SKM-1 treated with dmso at 0.1 percent for 144 hours (cell line): ENCODE measurements at regions not wholly inside any gene's neighbourhood (a gene's known extent, or its start where the extent isn't known, plus 50 kb on each side); places are given as distances from the start of the nearest gene placed in this dataset.
"Not testable (repeated sequence)": the region's sequence is repeated elsewhere in the genome, so short reads cannot be mapped to it uniquely, and the experiment has no call there.

Experiments used
- DNase-seq: peaks from one replicate; lab custom pipeline; 2025; ENCODE audit not compliant: unreplicated experiment; lab: John Stamatoyannopoulos, UW

DNA sequence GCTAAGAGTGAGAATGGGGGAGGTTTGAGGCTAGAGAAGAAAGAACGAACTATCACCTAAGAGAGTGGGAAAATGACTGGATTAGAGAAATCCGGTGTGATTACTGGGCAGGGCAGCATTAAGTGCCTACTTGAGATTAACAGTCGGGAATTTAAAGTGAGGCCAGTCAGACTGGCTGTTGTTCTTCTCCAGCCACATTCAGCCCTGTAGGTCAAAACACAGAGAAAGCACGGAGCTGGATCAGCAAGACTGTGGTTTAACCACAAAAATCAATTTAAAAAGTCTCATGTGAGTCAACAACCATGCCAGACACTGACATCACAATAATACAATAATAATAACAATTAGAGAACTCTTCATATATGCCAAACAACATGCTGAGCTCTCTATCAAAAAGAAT is 301.9 kb upstream of the SGK1 start:
- no peak for DNase-seq

DNA sequence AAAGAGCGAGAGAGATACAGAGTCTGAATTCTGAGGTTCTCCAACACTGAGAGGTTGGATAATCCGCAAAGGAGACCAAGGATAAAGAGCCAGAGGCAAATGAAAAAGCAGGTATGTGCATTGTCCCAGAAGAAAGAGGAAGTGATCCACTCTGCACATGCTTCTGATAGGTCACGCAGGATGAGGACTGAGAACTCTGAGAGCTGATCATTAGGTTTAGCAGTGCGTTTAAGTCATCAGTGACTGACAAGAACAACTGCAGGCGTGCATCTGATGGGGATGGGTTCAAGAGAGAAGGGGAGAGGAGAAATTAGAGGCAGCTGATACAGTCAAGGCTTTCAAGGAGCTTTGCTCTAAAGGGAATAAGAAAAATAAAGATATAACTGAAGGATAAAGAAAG is 301.2 kb upstream of the SGK1 start:
- DNase-seq: no peak

DNA sequence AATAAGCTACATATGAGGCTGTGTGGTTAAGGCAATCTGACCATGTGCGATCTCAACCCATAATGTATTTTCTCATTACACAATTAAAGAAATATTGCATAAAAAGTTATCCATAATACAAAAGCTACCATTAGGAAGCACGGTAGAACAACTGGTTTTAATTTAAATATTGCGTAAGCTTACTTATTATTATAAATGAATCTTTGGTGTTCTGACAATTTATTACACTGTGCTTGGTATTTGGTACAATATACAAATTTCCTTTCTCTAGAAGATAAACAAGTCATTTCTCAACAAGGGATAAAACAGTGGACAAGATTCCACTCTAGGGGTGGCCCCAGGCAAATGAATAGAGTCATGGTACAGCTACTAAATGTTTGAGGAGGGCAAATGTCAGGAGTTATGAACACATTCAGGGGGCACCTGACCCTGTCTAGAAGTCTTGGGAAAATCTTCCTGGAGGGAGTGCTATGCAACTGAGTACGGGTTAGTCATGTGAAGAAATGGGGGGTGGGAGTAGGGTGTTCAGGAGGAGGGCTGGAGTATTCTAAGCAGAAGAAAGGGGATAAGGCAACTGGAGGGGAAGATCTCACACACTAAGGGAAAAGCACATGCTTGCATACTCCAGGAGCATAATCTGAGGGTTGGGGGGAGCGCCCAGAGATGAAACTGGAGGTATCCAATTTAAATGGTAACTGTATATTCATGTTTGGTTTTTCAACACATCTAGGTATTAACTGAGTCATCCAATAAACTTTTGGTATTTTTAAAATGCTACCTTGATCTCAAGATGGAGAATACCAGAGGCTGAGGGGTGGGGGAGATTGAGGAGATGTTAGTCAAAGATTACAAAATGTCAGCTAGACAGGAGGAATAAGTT is 296.9 kb upstream of the SGK1 start:
- no peak for DNase-seq

DNA sequence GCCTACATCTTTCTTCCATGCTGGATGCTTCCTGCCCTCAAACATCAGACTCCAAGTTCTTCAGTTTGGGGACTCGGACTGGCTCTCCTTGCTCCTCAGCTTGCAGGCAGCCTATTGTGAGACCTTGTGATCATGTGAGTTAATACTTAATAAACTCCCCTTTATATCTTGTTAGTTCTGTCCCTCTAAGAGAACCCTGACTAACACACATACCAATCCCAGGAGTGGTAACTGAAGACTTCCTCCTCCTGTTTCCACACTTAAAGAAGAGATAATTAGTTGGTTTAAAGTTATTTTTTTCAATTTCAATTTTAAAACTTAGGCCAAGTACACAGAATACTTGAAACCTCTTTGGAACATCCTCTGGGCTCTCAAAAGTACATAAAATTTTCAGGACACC is 294.2 kb upstream of the SGK1 start:
- not testable (repeated sequence) for DNase-seq

DNA sequence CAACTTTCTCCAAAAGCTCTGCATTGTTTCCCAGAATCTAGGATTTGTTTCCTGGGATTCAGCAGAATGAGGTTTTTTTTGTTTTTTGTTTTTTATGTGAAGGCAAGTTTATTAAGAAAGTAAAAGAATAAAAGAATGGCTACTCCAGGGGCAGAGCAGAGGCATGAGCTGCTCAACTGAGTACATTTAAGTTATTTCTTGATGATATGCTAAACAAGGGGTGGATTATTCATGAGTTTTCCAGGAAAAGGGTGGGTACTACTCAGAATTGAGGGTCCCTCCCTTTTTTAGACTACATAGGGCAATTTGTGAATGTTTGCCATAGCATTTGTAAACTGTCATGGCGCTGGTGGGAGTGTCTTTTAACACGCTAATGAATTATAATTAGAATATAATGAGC is 292.5 kb upstream of the SGK1 start:
- DNase-seq: no peak

DNA sequence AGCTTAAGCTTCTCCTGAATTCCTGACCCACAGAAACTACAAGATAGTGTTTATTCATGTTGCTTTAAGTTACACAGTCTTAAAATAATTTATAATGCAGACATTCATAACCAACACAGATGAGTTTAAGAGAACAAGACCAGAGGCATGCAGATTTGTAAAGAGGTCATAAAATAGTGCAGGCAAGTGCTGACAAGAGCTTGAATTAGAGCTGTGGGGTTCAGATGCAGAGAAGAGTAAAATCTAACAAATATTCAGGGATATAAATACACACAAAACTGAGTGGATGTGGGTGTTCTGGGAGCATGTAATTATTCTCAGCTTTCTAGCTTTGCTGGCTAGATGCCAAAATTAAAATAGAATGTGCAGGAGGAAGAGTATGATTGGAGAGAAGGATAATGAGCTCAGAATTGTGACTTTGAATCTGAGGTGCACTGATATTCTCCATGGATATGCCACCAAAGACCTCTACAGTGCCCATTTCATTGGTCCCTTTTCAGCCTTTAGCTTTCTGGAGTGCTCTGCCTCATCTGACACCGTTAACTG is 291.9 kb upstream of the SGK1 start:
- no peak for DNase-seq

DNA sequence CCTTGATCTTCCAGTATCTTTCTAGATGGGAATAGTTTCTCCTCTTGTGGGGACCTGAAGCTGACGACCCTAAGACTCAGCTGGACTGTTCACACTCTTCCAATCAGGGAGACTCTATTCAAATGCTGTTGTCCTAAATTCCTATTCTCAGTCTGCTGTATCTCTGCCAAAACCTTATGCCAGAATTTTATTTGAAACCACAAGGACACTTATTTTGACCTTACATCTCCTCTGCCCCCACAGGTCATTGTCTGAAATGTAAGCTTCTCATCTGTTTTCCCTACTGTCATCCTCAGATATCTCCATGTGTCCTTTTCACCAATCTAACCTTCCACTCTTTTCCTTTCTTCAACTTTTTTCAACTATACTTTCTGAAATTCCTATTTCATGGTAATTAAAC is 289.5 kb upstream of the SGK1 start:
- no peak for DNase-seq

DNA sequence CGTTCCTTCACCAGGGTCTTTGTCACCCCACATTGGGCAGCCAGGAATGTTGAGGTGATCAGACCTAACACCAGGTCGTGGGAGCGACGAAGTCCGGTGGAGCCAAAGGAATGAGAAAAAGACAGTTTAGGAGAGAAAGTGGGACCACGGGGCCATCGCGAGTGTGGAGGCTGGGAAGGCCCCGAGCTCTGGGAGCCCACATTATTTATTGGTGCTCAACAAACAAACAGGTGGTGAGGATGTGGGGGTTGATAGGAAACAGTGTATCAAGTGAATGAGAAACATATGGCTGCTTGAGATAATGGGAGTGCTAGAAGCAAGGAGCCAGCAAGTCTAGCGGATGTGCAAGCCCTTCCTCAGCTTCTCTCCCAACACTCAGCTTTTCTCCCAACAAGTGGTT is 287.1 kb upstream of the SGK1 start:
- no peak for DNase-seq

DNA sequence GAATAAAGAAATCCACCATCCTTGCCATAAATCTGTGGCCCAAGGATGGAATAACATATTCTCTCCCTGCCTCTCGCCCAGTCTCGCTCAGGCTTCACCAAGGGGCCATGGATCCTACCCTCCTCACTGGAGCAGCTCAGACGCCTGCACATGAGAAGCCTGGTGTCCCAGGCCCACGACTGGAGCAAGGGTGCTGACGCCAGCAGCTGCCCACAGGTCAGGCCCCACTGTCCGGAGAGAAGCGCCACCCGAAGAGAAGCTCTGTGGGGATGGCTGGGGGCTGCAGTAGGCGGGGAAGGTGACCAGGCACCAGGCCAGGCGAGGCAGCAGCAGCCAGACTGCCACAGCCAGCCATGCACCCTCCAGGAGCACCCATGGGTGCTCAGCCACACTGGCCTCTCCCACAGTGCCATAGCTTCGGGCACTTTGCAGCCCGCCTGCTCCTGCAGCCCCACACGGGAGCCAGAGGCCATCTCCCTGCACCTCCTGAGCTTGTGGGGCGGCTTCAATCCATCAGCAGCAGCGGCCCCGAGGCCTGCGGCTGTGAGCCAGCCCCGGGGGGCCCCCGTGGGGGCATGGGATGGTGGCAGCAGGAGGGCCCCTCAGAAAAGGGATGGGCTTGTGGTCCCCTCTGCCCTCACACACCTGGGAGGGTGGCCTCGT is 286.2 kb upstream of the SGK1 start:
- DNase-seq: no peak

DNA sequence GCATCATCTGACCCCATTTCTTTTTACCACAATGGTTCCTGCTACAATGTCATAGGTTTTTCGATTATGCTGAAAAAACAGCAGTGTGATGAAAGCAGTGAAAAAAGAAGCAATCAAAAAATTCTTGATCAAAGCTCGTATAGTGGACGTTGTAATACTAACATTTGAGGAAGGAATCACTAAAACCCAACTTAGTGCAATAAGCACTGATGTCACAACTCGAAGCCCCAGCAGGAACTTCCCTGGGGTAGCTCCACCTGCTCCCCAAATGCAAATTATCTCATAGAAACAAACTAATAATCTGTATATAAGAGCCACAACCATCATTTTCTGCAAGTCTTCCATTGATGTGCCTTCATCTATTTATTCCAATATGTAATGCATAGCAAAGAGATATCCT is 285.6 kb upstream of the SGK1 start:
- DNase-seq: no peak

DNA sequence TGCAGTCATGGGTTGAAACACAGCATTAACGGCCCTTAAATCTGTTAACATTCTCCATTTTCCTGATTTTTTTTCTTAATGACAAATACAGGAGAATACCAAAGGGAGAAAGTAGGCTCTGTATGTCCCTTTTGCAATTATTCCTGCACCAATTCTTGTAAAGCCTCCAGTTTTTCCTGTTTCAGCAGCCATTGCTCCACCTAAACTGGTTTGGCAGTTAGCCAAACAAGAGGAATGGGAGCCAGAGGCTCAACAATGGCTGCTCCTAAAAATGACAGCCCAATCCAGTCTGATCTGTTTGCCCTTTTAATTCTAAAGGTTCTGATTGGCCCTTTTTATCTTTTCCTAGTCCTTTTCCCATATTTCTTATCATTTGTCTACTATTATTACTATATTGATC is 284.2 kb upstream of the SGK1 start:
- no peak for DNase-seq

DNA sequence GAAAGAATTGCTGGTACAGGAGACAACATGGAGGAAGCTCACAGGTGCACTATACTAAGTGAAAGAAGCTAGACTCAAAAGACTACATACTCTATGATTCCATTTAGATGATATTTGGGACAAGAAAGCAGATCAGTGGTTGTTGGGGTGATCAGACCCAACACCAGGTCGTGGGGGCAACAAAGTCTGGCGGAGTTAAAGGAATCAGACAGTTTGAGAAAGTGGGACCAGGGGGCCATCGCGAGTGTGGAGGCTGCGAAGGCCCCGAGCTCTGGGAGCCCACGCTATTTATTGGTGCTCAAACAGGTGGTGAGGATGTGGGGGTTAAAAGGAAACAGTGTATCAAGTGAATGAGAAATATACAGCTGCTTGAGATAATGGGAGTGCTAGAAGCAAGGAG is 282.8 kb upstream of the SGK1 start:
- DNase-seq: no peak

DNA sequence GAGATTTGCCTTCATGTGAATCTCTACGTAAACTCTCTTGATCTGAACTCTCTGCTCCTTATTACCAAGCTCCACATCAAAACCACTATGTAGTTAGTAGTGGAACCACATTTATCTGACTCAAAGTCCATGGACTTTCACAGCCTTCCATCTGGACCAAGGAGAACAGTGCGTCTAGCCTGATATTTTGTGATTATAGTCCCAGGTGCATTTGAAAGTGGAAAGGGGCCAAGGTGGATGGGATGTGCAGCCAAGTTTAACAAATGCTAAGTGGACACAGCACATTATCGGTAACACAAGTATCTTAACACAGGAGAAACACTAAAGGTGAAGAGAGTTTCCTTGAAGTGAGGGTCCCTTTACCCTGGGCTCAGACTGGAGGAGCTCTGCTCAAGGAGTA is 281.2 kb upstream of the SGK1 start:
- DNase-seq: no peak

DNA sequence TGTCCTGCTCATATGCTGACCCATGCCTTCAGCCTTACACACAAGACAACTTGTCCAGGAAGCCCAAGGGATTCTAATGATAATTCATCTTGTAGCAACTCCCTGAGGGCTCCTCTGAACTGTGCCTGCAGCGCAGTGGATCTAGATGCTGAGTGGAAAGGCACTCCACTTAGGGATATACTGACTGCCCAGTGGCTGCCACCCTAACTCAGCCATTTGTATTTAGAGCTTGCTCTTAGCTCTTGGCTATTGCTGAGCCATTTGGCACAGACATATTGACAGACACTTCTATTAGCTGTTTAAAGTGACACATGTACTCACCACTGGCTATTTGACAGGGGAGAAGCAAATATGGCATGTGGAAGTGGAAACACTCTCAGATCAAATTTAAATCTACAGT is 278.3 kb upstream of the SGK1 start:
- no peak for DNase-seq

DNA sequence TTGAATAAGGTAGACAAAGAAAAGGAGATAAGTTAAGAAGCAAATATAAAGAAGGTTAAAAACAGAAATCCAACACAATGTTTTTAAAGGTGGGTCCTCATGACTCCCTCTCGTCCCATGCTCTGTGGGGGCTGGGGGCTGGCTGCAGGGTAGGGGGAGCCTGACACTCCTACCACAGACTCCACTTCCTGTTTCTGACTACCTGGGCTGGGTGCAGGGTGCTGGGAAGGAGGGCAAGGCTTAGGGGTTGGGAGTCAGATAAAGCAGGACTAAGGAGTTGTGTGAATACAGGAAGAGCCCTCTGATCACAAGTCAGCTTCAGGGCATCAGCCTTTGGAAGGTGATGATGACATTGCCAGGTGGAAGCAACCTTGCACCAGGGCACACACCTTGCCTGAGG is 277.0 kb upstream of the SGK1 start:
- no peak for DNase-seq

DNA sequence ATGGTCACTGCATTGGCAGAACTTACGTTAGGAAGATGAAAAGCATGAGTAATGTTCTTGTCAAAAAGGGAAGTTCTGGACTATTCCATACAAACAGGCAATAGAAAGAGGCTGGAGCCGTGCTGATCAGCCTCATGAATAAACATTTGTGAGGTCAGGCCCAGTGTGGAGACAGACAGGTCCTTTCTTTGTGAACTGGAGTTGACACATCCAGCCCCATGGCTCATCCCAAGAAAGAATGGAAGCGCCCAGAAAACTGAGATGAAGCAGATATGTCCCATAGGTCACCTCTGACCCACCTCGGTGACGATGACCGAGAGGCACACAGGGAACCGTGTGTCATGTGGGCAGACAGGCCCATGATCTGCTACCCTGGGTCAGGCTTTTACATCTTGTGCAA is 276.0 kb upstream of the SGK1 start:
- DNase-seq: peak; percentile 6

DNA sequence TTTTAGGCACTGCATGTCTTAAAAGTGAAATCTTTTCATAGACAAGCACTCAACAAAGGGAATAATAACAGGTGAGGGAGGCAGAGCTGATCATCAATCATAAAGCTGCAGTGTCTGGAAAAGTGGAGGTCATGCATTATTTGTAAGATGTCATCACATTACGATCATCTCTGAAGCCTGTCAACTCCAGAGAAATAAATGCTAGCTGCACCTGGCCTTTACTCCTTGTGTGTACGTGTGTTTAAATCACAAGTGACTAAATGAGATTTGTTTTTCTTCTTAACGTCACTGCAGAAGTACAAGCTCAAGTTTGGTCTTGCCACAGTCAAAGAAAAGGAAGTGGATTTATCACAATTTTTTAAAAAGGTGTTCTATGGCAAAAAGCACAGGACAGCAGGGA is 275.5 kb upstream of the SGK1 start:
- DNase-seq: no peak

DNA sequence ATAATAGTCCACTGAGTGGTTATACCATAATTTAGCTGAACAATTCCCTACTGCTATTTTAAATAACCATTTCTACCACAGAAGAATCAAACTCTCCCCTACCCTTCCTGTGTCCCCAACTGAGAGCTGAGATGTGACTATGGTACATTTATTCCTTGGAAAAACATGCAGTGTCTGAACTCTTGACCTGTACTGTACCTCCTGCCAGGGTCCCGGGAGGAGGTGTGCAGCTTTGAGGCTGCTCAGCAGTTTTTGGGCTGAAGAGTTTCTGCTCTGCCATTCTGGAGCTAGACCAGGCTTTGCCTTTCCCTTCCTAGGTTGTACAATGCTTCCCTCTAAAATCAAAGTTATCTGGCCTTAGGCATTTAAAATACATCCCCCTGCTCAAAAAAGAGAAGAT is 275.1 kb upstream of the SGK1 start:
- no peak for DNase-seq

DNA sequence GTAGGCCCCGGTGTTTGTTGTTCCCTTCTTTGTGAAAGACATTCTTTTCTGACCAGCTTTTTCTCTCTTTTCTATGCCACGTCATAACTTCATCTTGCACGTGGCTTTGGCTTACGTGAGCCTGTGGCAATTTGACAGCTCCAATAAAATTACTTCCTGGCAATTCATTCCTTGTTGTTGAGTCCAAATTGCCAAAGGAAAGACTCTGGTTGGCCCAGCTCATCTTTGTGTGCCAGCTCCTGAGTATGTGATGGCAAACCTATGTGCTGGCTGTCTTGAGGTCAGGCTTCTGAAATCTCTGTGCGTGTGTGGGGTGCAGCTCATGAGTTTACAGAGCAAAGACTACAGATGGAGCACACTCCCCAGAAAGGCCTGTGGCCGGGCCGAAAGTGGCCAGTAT is 272.5 kb upstream of the SGK1 start:
- DNase-seq: no peak

DNA sequence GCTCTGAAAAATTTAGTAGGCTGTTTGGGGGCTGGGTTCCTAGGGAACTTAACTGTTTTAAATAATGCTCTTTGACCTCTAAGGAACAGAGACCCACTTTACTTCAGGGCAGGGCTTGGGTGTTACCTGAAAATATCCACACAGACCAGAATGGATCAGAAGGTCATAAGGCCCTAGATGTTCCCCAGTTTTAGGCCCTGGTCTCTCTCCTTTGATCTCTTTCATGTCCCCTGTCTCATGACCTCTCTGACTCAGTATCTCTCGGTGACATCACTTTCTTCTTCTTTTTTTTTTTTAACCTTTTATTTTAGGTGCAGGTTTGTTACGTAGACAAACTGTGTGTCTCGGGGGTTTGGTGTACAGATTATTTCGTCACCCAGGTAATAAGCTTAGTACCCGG is 272.1 kb upstream of the SGK1 start:
- no peak for DNase-seq

DNA sequence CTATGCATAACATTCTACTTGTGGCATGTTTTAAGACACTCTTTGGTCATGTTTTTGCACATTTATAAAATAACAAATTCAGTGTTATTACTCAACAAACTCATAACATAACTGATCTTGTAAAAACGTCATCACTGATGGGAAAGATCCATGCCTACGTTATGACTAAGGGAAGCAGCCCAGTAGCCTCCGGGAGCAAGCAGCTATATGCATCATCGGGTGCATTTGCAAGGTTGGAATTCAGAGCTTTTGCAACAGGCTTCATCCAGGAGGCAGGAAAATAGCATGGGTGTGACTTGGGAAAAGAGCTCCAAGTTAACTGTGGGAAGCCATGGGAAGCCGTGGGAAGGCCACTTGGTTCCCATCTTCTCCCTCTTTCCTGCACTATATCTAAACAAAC is 271.6 kb upstream of the SGK1 start:
- no peak for DNase-seq

DNA sequence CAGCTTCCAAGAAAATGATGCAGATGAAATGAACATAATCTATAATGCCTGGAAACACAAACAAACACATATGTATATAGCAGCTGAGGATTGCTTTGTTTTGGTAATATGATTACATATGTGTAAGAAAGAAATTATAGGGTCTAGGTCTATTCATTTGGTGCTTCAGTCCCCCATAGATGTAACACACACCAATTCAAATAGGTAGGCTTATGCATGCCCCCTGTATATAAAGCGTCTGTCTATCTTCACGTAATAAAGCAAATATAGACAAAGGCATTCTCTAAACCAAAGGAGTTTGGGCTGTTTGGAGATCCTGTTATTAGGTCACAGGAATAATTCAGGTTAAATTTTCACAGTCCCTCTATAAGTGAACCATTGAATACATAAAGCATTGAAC is 270.4 kb upstream of the SGK1 start:
- DNase-seq: no peak

DNA sequence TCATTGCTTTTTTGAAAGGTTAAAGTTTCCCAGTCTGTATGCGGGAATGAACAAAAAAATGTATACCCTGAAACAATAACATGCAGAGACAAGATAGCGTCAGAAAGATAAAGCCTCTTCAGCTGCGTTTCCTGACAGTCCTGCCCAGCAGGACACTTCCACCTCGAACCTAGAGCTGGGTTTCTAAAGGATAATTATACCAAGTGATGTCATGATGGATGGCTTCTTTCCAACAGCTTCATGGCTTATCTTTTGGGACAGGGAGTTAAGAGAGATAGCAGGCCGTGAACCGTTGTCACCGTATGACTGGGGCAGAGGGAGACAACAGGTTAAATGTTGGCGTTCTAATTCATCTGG is 267.6 kb upstream of the SGK1 start:
- DNase-seq: no peak
